Vagina (tissue), 2 donors: ENCODE measurements at regions not wholly inside any gene's neighbourhood (a gene's known extent, or its start where the extent isn't known, plus 50 kb on each side); places are given as distances from the start of the nearest gene placed in this dataset.

Experiments used
- CTCF ChIP-seq, 3 experiments: fragments of 450-650 bp in 2 of 3; fragments of 200-600 bp in 1 of 3; sonication (generic) in 1 of 3; IDR thresholded peaks; one replicate each; pipeline ENCODE4 v1.5.1; 2017 to 2019; ENCODE audit warnings: antibody characterized with exemption in 3 of 3, mild to moderate bottlenecking in 2 of 3, moderate library complexity in 2 of 3
- POLR2A ChIP-seq, 2 donors: fragments of 450-650 bp; IDR thresholded peaks; one replicate each; pipeline ENCODE4 v1.6.1; 2017; ENCODE audit warnings: antibody characterized with exemption in 2 of 2, mild to moderate bottlenecking in 2 of 2, moderate library complexity in 2 of 2
- POLR2AphosphoS5 ChIP-seq, 2 donors: sonication (generic); formaldehyde crosslinking; IDR thresholded peaks; one replicate each; pipeline ENCODE4 v1.9.0; 2017; ENCODE audit warnings: antibody characterized with exemption in 2 of 2, mild to moderate bottlenecking in 2 of 2, low read depth in 1 of 2; ENCODE audit not compliant: insufficient read depth in 1 of 2

DNA sequence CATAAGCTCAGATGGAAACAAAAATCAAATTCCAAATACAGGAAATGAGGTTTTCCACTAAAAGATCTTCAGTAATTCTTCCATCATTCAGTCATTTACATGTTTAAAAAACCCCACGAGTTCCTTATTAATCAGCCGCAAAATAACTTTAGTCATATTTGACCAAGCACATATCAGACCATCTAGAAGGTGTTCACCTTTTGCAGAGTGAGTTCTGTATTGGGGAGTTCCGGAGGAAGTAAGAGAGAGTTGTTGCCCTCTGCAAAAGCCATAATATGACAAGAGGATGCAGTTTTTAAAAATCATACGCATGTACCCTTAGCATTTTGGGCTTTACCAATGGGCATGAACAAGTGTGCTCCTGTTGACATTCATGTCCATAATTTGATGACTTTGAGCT, 61.6 kb downstream of the CCR1 start:
- TF ChIP-seq POLR2A (IDR thresholded peaks at IDR 0.05): no peak
- no peak for TF ChIP-seq CTCF (IDR thresholded peaks at IDR 0.05)
- TF ChIP-seq POLR2AphosphoS5 (IDR thresholded peaks at IDR 0.05; ENCODE audit: insufficient read depth in 1 of 2, low read depth in 1 of 2): no peak
